Pons (tissue), 1 donor: ENCODE measurements at regions not wholly inside any gene's neighbourhood (a gene's known extent, or its start where the extent isn't known, plus 50 kb on each side); places are given as distances from the start of the nearest gene placed in this dataset.

Source experiments
- DNase-seq: peaks from one replicate; pipeline ENCODE4 v3.0.0-alpha.2; 2016; ENCODE audit warnings: low spot score

DNA sequence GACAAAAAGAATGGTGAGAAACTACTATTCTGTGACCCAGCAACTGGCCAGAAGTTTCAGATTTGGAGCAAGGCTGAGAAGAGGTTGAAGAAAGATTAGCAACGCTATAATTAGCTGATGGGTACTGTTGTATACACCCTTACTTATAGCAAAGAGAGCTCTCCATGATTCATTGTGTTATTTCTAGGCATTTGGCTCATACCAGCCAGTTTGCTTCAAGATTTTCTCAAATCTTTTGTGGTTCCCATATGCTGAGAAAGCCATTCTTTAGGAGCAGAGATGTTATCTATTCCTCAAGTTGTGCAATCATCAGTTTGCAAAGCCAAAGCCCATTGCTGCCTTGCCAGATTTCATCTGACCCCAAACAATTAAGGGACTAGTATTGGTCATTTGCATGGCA, 179.4 kb downstream of the ETS1 start:
- DNase-seq = no peak

DNA sequence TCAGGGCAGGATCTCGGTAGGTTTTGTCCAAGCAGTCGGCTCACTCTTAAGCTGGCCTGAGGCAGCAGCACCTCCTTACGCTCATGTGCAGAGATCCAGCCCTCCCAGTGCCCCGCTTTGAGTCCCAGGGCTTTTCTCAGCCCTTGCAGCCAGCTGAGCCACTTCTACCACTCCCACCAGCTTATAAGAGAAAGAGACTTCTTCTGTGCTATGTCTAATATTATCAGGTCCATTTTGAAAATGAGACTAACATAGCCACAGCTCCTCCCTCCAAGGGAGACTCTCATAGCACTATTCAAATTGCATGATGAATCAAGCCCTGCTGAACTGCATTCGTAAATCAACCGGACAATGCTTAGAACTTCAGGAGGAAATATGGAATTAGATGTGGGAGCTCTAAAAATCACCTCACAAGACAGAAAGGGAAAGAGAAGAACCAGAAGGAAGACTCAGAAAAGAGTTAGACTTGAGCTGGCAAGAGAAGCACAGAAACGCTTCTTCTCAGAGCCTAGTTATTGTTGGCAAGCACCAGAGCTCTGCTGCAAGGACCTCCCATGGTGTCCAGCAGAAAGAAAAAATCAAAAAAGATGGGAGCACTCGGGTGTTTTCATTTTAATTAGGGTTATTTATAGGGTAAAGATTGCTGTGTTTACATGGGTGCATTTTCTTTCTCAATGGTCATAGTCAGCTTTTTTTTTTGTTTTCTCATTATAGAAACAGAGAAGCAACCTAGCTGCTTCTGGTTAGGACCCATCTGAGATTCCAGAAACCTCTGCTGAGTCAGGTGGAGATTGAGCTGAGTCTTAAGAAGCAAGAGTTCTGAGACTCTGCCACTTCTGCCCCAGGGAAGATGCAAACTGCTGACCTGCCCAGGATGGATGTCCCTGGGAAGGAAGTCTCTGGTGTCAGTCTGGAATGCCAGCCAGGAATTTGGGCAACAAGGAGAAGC, 181.4 kb downstream of the ETS1 start:
- no peak for DNase-seq

DNA sequence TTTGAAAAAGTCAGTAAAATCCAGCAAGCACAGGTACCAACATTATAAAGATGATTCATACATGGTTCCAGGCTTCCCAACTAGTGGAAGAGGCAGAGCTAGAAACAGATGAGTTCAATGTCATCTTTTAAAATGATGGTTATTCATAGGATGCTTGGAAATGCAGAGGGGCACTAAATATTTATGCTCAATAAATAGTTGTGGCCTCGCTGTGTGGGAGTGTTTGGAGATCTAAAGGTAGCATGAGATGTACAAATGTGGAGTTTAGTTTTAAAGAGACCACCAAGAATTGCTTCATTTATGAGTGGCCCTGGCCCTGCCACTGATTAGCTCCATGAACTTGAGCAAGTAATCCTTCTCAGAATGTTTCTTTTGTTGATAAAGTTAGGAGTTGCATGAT, 182.2 kb downstream of the ETS1 start:
- no peak for DNase-seq

DNA sequence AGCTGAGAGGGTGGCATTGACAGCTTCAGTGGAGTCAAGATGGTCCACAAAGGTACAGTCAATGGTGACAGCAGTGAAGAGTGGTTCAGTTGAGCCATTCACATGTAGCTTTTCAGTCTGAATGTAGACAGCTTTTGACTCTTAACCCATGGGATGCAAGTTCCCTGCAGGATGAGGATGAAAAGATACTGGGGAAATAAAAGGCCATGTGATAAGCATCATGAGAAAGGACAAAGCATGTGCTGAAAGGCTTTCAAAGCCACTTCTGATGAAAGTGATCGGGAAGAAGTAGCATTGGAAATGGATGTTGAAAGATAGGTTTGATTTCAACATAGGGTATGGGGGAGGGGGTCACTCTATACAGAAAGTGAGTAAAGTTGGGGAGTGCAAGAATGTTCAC, 182.9 kb downstream of the ETS1 start:
- DNase-seq = no peak

GRCh38 chr11:128400382-128401203, 186.8 kb downstream of the ETS1 start:
- DNase-seq = no peak

DNA sequence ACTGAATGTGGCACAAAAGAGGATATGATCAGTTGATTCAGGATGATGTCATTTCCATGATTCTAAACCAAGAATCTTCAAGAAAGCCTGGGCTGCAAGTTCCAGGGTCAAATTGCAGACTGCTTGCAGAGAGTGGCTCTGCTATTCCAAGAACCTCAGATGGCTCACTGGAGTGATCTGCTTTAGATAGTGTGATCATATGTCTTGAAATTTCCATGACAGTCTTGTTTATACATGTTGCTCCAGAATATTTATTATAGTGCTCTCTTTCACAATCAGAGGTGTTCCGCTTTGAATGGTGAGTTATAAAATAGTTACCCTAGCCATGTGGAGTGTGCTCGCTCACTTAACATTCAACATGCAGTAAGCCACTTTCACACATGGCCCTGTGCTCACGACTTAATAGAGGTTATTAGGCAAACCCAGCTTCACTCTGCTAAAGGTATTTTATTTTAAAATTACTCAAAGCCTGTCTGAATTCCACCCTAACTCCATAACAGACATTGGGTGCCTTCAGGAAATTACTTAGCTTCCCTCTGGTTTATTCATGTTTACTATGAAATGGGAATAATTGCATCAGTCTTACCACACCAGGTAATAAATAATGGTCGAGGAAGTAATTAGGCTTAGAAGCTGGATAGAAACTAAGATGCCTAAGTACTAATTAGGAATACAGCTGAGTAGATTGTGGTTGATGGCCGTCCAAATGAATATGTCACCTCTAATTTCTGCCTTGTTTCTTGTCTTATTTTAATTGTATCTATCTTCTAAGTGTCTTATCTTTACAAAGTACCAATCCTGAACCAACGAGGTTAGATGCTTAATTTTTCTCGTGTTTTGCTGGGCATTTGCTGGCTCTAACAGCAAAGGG, 187.9 kb downstream of the ETS1 start:
- peak; percentile 4 for DNase-seq

DNA sequence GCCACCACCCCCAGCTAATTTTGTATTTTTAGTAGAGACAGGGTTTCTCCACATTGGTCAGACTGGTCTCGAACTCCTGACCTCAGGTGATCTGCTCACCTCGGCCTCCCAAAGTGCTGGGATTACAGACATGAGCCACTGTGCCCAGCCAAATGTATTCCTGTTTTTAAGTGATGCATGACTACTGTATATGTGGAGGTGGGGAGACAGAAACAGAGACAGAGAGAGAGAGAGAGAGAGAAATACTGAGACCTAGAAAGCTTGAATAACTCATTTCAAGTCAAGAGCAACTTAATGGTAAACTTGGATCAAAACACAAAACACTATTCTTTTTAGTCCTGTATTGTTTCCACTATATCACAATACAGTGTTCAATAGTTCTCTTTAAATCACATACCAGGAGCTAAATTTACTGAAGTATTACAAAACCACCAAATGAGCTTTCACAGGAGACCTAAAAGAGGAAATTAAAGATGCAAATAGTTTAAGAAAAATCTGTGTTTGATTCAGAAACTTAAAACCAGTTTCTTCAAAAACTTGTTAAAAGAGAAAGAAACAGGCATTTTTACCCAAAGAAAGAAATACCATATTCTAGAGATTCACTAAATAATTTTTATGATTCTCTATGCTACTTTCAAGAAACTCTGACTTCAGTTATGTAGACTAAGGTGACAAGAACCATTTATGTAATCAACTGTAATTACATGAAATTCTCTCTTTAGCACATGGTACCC, 188.7 kb downstream of the ETS1 start:
- DNase-seq = no peak

DNA sequence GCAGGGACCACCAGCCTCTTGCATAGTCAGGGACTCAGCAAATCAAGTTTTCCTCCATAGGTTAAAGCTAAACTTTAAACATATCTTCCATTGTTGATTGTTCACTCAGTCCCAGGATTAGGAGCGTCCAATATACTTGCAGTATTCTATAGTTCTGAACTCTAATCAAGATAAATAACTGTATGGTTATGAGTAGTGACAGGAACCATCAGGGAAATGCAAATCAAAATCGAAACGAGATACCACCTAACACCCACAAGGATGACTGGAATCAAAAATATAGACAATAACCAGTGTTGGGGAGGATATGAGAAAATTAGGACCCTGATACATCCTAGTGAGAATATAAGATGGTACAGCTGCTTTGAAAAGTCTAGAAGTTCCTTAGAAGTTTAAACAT, 190.0 kb downstream of the ETS1 start:
- DNase-seq = no peak

DNA sequence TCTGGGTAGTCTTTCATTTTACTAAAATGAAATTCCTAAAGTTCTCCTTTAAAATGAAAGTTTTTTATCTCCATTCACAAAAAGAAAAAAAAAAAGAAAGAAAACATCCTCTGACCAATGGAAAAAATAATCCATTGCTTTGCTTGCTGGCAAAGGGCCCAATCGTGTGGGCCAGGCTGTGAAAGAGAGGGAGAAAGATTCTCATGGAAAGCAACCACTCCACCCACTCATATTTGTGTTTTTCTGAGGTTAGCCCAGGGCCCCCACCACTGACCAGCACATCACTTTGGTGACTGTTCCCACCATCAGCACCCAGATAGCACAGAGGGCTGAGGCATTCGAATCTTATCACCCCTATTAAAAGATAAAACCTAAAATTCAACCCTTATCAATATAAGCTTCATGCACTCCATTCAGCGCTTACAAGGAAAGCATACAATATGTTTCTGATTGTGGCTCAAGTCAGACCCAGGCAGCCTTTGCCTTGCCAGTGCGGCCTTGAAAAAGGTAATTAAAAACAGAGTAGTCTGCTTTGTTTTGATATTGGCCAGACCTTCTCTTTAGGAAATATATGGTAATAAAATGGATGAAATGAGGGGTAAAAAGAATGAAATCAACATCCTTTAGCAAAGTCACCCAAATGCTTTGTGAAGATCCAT, 192.8 kb downstream of the ETS1 start:
- no peak for DNase-seq

DNA sequence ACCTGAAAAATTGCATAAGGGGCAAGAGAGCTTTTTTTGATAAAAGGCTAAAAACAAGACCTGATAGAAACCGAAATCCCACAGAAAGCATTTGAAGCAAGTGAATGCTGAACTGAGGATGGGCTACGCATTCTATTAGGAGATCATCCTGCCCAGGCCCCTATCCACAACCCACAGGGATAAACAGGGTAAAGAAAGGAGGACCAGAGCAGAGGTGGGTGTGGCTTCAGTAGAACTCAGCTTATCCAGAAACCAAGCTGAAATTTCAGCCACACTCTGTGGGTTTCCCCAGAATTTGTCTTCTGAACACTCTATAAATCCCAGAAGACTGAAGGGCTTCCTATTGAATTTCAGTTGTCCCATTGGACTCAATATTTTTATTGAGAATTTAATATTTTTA, 195.1 kb downstream of the ETS1 start:
- DNase-seq = no peak

GRCh38 chr11:128391811-128392210, 195.5 kb downstream of the ETS1 start:
- no peak for DNase-seq

GRCh38 chr11:128390246-128390645, 197.1 kb downstream of the ETS1 start:
- no peak for DNase-seq

GRCh38 chr11:128389461-128389976, 197.8 kb downstream of the ETS1 start:
- no peak for DNase-seq

DNA sequence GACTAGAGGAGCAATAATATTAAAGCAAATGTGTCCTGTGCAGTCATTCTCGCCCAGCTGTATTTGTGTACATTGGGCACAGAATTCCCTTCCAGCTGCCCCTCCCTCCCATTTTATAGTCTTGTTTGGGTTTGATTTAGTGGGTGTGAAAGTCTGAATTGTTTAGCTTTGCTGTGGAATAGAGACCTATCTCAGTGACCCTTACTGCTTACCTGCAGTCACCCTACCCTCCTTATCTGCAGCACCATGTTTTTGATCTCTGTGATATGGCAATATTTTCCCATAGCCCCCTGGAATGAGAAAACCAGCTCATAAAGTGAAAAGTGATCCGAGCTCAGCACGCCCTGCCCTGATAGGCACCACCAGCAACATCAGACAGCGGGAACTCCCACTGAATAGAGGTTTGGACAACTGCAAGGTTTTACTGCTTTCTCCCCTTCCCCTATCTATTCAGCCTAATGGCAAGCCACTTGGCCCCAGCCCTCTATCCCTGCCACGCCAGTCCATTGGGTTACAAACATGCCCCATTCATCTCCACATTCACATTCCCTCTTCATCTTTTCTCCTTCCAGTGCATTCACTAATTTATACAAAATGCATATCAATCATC, 199.0 kb downstream of the ETS1 start:
- no peak for DNase-seq

DNA sequence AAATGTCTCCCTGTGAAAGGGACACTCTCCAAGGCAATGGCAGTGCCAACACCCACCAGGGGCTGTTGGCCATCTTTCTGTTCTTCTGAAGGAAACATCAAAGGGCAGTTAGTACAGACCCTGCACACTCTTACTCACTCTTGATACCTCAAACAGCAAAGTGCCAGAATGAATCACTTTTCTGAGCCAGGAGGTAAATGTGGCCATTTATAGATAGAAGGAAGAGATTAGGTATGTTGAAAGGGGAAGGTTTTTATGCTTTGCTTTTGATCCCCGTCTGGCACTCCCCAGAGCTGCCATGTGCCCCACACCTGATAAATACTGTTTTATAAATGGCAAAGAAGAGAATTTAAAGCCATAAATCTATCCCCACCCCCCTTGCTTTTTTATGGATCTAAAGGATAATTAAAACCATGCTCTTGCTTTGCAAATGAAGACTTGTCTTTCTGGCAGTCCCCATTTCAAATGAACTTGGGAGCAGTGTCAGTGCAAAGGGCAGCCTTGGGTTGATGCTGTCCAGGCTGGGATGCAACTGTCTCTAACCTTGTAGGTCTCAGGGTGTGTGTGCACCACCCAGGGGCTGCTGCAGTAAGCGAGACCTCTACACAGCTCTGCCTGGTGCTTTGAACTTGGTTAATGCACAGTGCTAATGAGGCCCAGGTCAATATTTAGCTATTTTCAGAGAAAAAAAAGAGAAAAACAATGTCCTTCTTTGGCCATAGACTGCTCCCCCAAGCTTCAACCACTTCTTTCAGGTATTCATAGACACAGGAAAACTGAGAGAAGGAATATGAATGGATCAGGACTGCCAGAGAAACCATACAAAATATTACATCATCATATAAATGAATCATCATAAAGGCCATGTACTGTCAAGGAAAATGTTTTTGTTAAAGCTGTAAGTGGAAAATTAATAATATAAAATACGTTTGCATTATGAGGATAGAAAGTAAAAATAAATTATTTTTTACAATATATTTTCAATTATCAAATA, 207.5 kb downstream of the ETS1 start:
- DNase-seq = no peak

GRCh38 chr11:128375961-128376360, 211.4 kb downstream of the ETS1 start:
- DNase-seq = no peak

DNA sequence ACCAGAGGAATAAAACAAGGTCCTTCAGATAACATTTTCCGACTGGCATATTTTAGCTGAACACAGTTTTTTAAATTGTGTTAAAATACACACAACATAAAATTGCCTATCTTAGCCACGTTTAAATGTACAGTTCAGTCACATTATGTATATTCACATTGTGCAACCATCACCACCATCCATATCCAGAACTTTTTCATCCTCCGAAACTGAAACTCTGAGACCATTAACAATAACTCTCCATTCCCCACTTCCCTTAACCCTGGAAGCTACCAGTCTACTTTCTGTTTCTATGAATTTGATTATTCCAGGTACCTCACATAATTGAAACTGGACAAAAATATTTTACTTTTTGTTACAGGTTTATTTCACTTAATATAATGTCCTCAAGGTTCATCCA, 213.3 kb downstream of the ETS1 start:
- no peak for DNase-seq

GRCh38 chr11:128372977-128373376, 214.4 kb downstream of the ETS1 start:
- no peak for DNase-seq

DNA sequence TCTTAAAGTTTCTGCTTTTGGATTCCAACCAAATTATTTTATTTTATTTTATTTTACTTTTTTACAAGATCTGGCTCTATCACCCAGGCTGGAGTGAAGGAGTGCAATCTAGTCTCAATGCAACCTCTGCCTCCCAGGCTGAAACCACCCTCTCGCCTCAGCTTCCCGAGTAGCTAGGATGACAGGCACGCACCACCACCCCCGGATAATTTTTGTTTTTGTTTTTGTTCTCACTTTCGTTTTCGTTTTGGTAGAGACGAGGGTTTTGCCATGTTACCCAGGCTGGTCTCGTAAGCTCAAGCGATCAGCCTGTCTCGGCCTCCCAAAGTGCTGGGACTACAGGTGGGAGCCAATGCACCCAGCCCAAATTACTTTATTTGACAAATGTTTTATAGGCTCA, 219.8 kb downstream of the ETS1 start:
- no peak for DNase-seq
